ENCODE measurements at regions not wholly inside any gene's neighbourhood (a gene's known extent, or its start where the extent isn't known, plus 50 kb on each side); places are given as distances from the start of the nearest gene placed in this dataset.
"Not testable (repeated sequence)": the region's sequence is repeated elsewhere in the genome, so short reads cannot be mapped to it uniquely, and the experiment has no call there.

GRCh38 chr13:78139765-78140164 lies 221.1 kb upstream of the EDNRB start:
- no peak overlapping the region for H3K27ac Mint-ChIP-seq
- no peak for DNase-seq
- peaks cover 8% of the 10 kb centered on the region for H3K27me3 Mint-ChIP-seq
- H3K4me1 Mint-ChIP-seq (ENCODE audit: low read depth): peaks cover 6% of the 10 kb centered on the region
- no peaks in the 10 kb centered on the region for H3K36me3 Mint-ChIP-seq (ENCODE audit: low read depth)
- H3K9me3 Mint-ChIP-seq: no peaks in the 10 kb centered on the region
- H3K4me3 Mint-ChIP-seq: no peak overlapping the region

- DNase-seq: no peak
- Mint-ChIP-seq H3K36me3 (ENCODE audit: low read depth) (no peaks in the 10 kb centered on the region), H3K4me1 (ENCODE audit: low read depth) (peaks cover 6% of the 10 kb centered on the region), H3K4me3 (no peak overlapping the region), H3K9me3 (no peaks in the 10 kb centered on the region), H3K27me3 (peaks cover 4% of the 10 kb centered on the region), H3K27ac (no peak overlapping the region)
Measured at GRCh38 chr13:78138756-78139155, 220.1 kb upstream of the EDNRB start.

GRCh38 chr13:78137404-78138142 lies 218.9 kb upstream of the EDNRB start:
- H3K27ac Mint-ChIP-seq: no peak overlapping the region
- peaks cover 6% of the 10 kb centered on the region for H3K4me1 Mint-ChIP-seq (ENCODE audit: low read depth)
- H3K4me3 Mint-ChIP-seq: no peak overlapping the region
- H3K36me3 Mint-ChIP-seq (ENCODE audit: low read depth): no peaks in the 10 kb centered on the region
- H3K27me3 Mint-ChIP-seq: peaks cover 4% of the 10 kb centered on the region
- DNase-seq: peak; percentile 44
- no peaks in the 10 kb centered on the region for H3K9me3 Mint-ChIP-seq

GRCh38 chr13:78136966-78137365 lies 218.3 kb upstream of the EDNRB start:
- DNase-seq: no peak
- Mint-ChIP-seq H3K4me3 (no peak overlapping the region), H3K27ac (no peak overlapping the region), H3K27me3 (peaks cover 4% of the 10 kb centered on the region), H3K36me3 (ENCODE audit: low read depth) (no peaks in the 10 kb centered on the region), H3K4me1 (ENCODE audit: low read depth) (peaks cover 6% of the 10 kb centered on the region), H3K9me3 (no peaks in the 10 kb centered on the region)

- Mint-ChIP-seq H3K9me3 (no peaks in the 10 kb centered on the region), H3K36me3 (ENCODE audit: low read depth) (no peaks in the 10 kb centered on the region), H3K4me3 (no peak overlapping the region), H3K27ac (no peak overlapping the region), H3K4me1 (ENCODE audit: low read depth) (peaks cover 6% of the 10 kb centered on the region), H3K27me3 (peaks cover 4% of the 10 kb centered on the region)
- no peak for DNase-seq
Measured at GRCh38 chr13:78133511-78133910, 214.9 kb upstream of the EDNRB start.

GRCh38 chr13:78131811-78132210 lies 213.2 kb upstream of the EDNRB start:
- DNase-seq: no peak
- Mint-ChIP-seq H3K4me1 (ENCODE audit: low read depth) (no peaks in the 10 kb centered on the region), H3K4me3 (no peak overlapping the region), H3K9me3 (no peaks in the 10 kb centered on the region), H3K27ac (no peak overlapping the region), H3K36me3 (ENCODE audit: low read depth) (no peaks in the 10 kb centered on the region), H3K27me3 (peaks cover 8% of the 10 kb centered on the region)

- Mint-ChIP-seq H3K4me3 (no peak overlapping the region), H3K27ac (no peak overlapping the region), H3K9me3 (no peaks in the 10 kb centered on the region), H3K4me1 (ENCODE audit: low read depth) (no peaks in the 10 kb centered on the region), H3K27me3 (peaks cover 8% of the 10 kb centered on the region), H3K36me3 (ENCODE audit: low read depth) (no peaks in the 10 kb centered on the region)
- no peak for DNase-seq
Measured at GRCh38 chr13:78131346-78131745, 212.7 kb upstream of the EDNRB start.

- peaks cover 8% of the 10 kb centered on the region for H3K27me3 Mint-ChIP-seq
- no peaks in the 10 kb centered on the region for H3K9me3 Mint-ChIP-seq
- no peak overlapping the region for H3K27ac Mint-ChIP-seq
- H3K36me3 Mint-ChIP-seq (ENCODE audit: low read depth): no peaks in the 10 kb centered on the region
- no peak for DNase-seq
- no peaks in the 10 kb centered on the region for H3K4me1 Mint-ChIP-seq (ENCODE audit: low read depth)
- no peak overlapping the region for H3K4me3 Mint-ChIP-seq
Measured at GRCh38 chr13:78129823-78130222, 211.2 kb upstream of the EDNRB start.

GRCh38 chr13:78129359-78129758 lies 210.7 kb upstream of the EDNRB start:
- no peaks in the 10 kb centered on the region for H3K4me1 Mint-ChIP-seq (ENCODE audit: low read depth)
- H3K9me3 Mint-ChIP-seq: no peaks in the 10 kb centered on the region
- no peak overlapping the region for H3K4me3 Mint-ChIP-seq
- H3K36me3 Mint-ChIP-seq (ENCODE audit: low read depth): no peaks in the 10 kb centered on the region
- no peak overlapping the region for H3K27ac Mint-ChIP-seq
- no peak for DNase-seq
- H3K27me3 Mint-ChIP-seq: peaks cover 8% of the 10 kb centered on the region

GRCh38 chr13:78121459-78122348 lies 203.1 kb upstream of the EDNRB start:
- Mint-ChIP-seq H3K36me3 (ENCODE audit: low read depth) (no peaks in the 10 kb centered on the region), H3K4me3 (no peak overlapping the region), H3K4me1 (ENCODE audit: low read depth) (peaks cover 3% of the 10 kb centered on the region), H3K27me3 (peaks cover 24% of the 10 kb centered on the region), H3K9me3 (no peaks in the 10 kb centered on the region), H3K27ac (no peak overlapping the region)
- DNase-seq: no peak

- DNase-seq: no peak
- peaks cover 29% of the 10 kb centered on the region for H3K27me3 Mint-ChIP-seq
- no peaks in the 10 kb centered on the region for H3K9me3 Mint-ChIP-seq
- no peak overlapping the region for H3K27ac Mint-ChIP-seq
- no peaks in the 10 kb centered on the region for H3K36me3 Mint-ChIP-seq (ENCODE audit: low read depth)
- peaks cover 3% of the 10 kb centered on the region for H3K4me1 Mint-ChIP-seq (ENCODE audit: low read depth)
- H3K4me3 Mint-ChIP-seq: no peak overlapping the region
Measured at GRCh38 chr13:78121001-78121400, 202.4 kb upstream of the EDNRB start.

- H3K27me3 Mint-ChIP-seq: peaks cover 33% of the 10 kb centered on the region
- not testable (repeated sequence) for H3K4me1 Mint-ChIP-seq (ENCODE audit: low read depth); H3K36me3 Mint-ChIP-seq (ENCODE audit: low read depth); H3K27ac Mint-ChIP-seq; H3K4me3 Mint-ChIP-seq; DNase-seq; H3K9me3 Mint-ChIP-seq
Measured at GRCh38 chr13:78120144-78120543, 201.5 kb upstream of the EDNRB start.

GRCh38 chr13:78117070-78117469 lies 198.4 kb upstream of the EDNRB start:
- H3K27me3 Mint-ChIP-seq: peaks cover 26% of the 10 kb centered on the region
- not testable (repeated sequence) for H3K4me1 Mint-ChIP-seq (ENCODE audit: low read depth); H3K36me3 Mint-ChIP-seq (ENCODE audit: low read depth); H3K9me3 Mint-ChIP-seq; H3K4me3 Mint-ChIP-seq; DNase-seq; H3K27ac Mint-ChIP-seq

GRCh38 chr13:78105656-78106055 lies 187.0 kb upstream of the EDNRB start:
- Mint-ChIP-seq H3K27me3 (peaks cover 3% of the 10 kb centered on the region), H3K4me1 (ENCODE audit: low read depth) (no peaks in the 10 kb centered on the region), H3K9me3 (no peaks in the 10 kb centered on the region), H3K4me3 (no peak overlapping the region), H3K27ac (no peak overlapping the region), H3K36me3 (ENCODE audit: low read depth) (no peaks in the 10 kb centered on the region)
- no peak for DNase-seq

GRCh38 chr13:78103936-78104335 lies 185.3 kb upstream of the EDNRB start:
- Mint-ChIP-seq H3K4me1 (ENCODE audit: low read depth) (no peaks in the 10 kb centered on the region), H3K27ac (no peak overlapping the region), H3K4me3 (no peak overlapping the region), H3K27me3 (peaks cover 3% of the 10 kb centered on the region), H3K36me3 (ENCODE audit: low read depth) (no peaks in the 10 kb centered on the region), H3K9me3 (no peaks in the 10 kb centered on the region)
- no peak for DNase-seq

Data from activated T-cell treated with anti-CD3 and anti-CD28 coated beads, Interleukin-2, amount 50 U/mL, for 24 hours (primary cell).